HepG2 (cell line): ENCODE measurements at regions not wholly inside any gene's neighbourhood (a gene's known extent, or its start where the extent isn't known, plus 50 kb on each side); places are given as distances from the start of the nearest gene placed in this dataset.

Source experiments
- ATAC-seq: fragments of 200-7000 bp; cut with Tn5 transposase; 3 replicates; pipeline ENCODE4 v1.9.1; 2020; ENCODE audit warnings: mild to moderate bottlenecking, moderate library complexity
- BruUV-seq: library from RNA; stranded (reverse); fragments of 400-500 nt; replicated peaks from 2 replicates; lab custom pipeline; 2021; lab: Mats Ljungman, UMichigan
- CTCF ChIA-PET: fragments of 300-600 bp; formaldehyde crosslinking; extraction: SDS; loops from one replicate; lab custom pipeline; 2021; ENCODE audit warnings: low total read pairs, inconsistent platforms, low intra/inter-chr PET ratio; lab: Yijun Ruan, JAX
- POLR2A ChIA-PET: fragments of 350-600 bp; sonication (Branson Sonifier 250); formaldehyde crosslinking; loops from one replicate; lab custom pipeline; 2020; ENCODE audit warnings: antibody characterized with exemption, inconsistent platforms; lab: Yijun Ruan, JAX
- DNase-seq: peaks from one replicate; pipeline ENCODE4 v3.0.0-alpha.2; 2015; ENCODE audit warnings: low spot score
- FAIRE-seq: peaks from 3 replicates; lab custom pipeline; 2011; peaks lifted over from hg19 to GRCh38; lab: Jason Lieb, UNC
- H2AFZ ChIP-seq: one replicate; pipeline ENCODE4 v1.6.1; 2011; ENCODE audit warnings: low read length, inconsistent platforms
- H3K27ac ChIP-seq: fragments of 300-600 bp; 3 replicates; pipeline ENCODE4 v1.8.0; 2011; ENCODE audit warnings: mixed run types, mild to moderate bottlenecking, mixed read lengths, low read length, inconsistent platforms; ENCODE audit not compliant: insufficient read depth; ENCODE audit errors: extremely low read length
- H3K27me3 ChIP-seq, 2 experiments: fragments of 200-600 bp in 1 of 2; 2 replicates in 1 of 2; 3 replicates in 1 of 2; pipeline versions ENCODE4 v1.6.0 to v1.8.0; 2011; ENCODE audit warnings: low read length in 2 of 2, mild to moderate bottlenecking in 2 of 2, moderate library complexity in 2 of 2, inconsistent platforms in 1 of 2; ENCODE audit not compliant: insufficient read depth in 2 of 2, control insufficient read depth in 1 of 2
- H3K36me3 ChIP-seq, 2 experiments: fragments of 200-600 bp in 1 of 2; replicated peaks in 1 of 2; 2 replicates in 1 of 2; 3 replicates in 1 of 2; pipeline versions ENCODE4 v1.5.1 to v1.8.0; 2011; ENCODE audit warnings: low read length in 2 of 2, inconsistent platforms in 1 of 2; ENCODE audit not compliant: insufficient read depth in 2 of 2, control insufficient read depth in 1 of 2
- H3K4me1 ChIP-seq: 2 replicates; pipeline ENCODE4 v1.5.1; 2012; ENCODE audit warnings: low read length, inconsistent platforms; ENCODE audit not compliant: insufficient read depth
- H3K4me2 ChIP-seq: 2 replicates; pipeline ENCODE4 v1.6.0; 2011; ENCODE audit warnings: low read depth, low read length, inconsistent platforms
- H3K4me3 ChIP-seq, 3 experiments: fragments of 200-600 bp in 1 of 3; sonication (generic), shearing (Covaris generic) in 1 of 3; replicated peaks in 1 of 3; 2 replicates each; pipeline ENCODE4 v1.5.1; 2011 to 2016; ENCODE audit warnings: low read length in 3 of 3, inconsistent platforms in 2 of 3, low read depth in 2 of 3, mild to moderate bottlenecking in 2 of 3, control low read depth in 1 of 3, mixed read lengths in 1 of 3; ENCODE audit not compliant: insufficient read depth in 1 of 3
- H3K79me2 ChIP-seq: one replicate; pipeline ENCODE4 v1.6.1; 2011; ENCODE audit warnings: low read length, inconsistent platforms; ENCODE audit not compliant: insufficient read depth
- H3K9ac ChIP-seq: 2 replicates; pipeline ENCODE4 v1.6.0; 2011; ENCODE audit warnings: mild to moderate bottlenecking, low read depth, low read length, inconsistent platforms; ENCODE audit not compliant: insufficient read depth
- H3K9me3 ChIP-seq: 2 replicates; pipeline ENCODE4 v1.5.1; 2012; ENCODE audit warnings: mild to moderate bottlenecking, low read length
- H4K20me1 ChIP-seq: 2 replicates; pipeline ENCODE4 v1.6.0; 2011; ENCODE audit warnings: inconsistent platforms, mild to moderate bottlenecking, low read length, moderate library complexity; ENCODE audit not compliant: insufficient read depth
- ATM ChIP-seq: fragments of 450-650 bp; IDR thresholded peaks from 2 replicates; pipeline ENCODE4 v1.7.1; 2017; ENCODE audit warnings: mild to moderate bottlenecking, borderline replicate concordance
- CCAR2 ChIP-seq: fragments of 200-400 bp; formaldehyde crosslinking; optimal IDR thresholded peaks from 2 replicates; pipeline ENCODE3; 2018; ENCODE audit warnings: low read depth, mild to moderate bottlenecking, low read length, moderate library complexity
- KLF15 ChIP-seq: sonication (generic); formaldehyde crosslinking; IDR thresholded peaks from 2 replicates; pipeline ENCODE4 v1.8.1; 2023; ENCODE audit warnings: borderline replicate concordance, mild to moderate bottlenecking, inconsistent platforms, missing genetic modification reagents, mixed read lengths
- SRSF1 ChIP-seq: fragments of 200-400 bp; formaldehyde crosslinking; optimal IDR thresholded peaks from 2 replicates; pipeline ENCODE3; 2017; ENCODE audit warnings: mild to moderate bottlenecking, low read depth, low read length, moderate library complexity
- TAF1 ChIP-seq: sonication (generic); formaldehyde crosslinking; IDR thresholded peaks from 2 replicates; pipeline ENCODE4 v1.4.0; 2020; ENCODE audit warnings: missing genetic modification reagents
- TBX2 ChIP-seq: sonication (generic); formaldehyde crosslinking; IDR thresholded peaks from 2 replicates; pipeline ENCODE4 v1.5.0; 2020; ENCODE audit warnings: missing genetic modification reagents, mild to moderate bottlenecking, borderline replicate concordance
- ZBTB43 ChIP-seq: sonication (generic); formaldehyde crosslinking; conservative IDR thresholded peaks from 2 replicates; pipeline ENCODE4 v1.4.0; 2020; ENCODE audit warnings: missing genetic modification reagents
- ZBTB49 ChIP-seq: sonication (generic); formaldehyde crosslinking; IDR thresholded peaks from 2 replicates; pipeline ENCODE4 v1.4.0; 2020; ENCODE audit warnings: missing genetic modification reagents, borderline replicate concordance
- ZFP37 ChIP-seq: sonication (generic); formaldehyde crosslinking; IDR thresholded peaks from 2 replicates; pipeline ENCODE4 v1.4.0; 2020; ENCODE audit warnings: missing genetic modification reagents, borderline replicate concordance
- ZNF124 ChIP-seq: sonication (generic); formaldehyde crosslinking; IDR thresholded peaks from 2 replicates; pipeline ENCODE4 v1.4.0; 2020; ENCODE audit warnings: missing genetic modification reagents
- ZNF24 ChIP-seq: fragments of 450-650 bp; IDR thresholded peaks from 2 replicates; pipeline ENCODE4 v1.6.1; 2017; ENCODE audit warnings: antibody characterized with exemption, mild to moderate bottlenecking
- ZNF382 ChIP-seq: sonication (generic); formaldehyde crosslinking; IDR thresholded peaks from 2 replicates; pipeline ENCODE4 v1.5.0; 2020; ENCODE audit warnings: missing genetic modification reagents, mild to moderate bottlenecking, borderline replicate concordance
- ZNF460 ChIP-seq: sonication (generic); formaldehyde crosslinking; IDR thresholded peaks from 2 replicates; pipeline ENCODE4 v1.5.1; 2020; ENCODE audit warnings: missing genetic modification reagents, mild to moderate bottlenecking, borderline replicate concordance
- ZNF510 ChIP-seq: sonication (generic); formaldehyde crosslinking; IDR thresholded peaks from 2 replicates; pipeline ENCODE4 v1.4.0; 2020; ENCODE audit warnings: low read depth, mild to moderate bottlenecking, missing genetic modification reagents
- ZNF713 ChIP-seq: sonication (generic); formaldehyde crosslinking; IDR thresholded peaks from 2 replicates; pipeline ENCODE4 v1.4.0; 2020; ENCODE audit warnings: mild to moderate bottlenecking, missing genetic modification reagents
- WGBS: methylation state at CpG from one replicate; pipeline ENCODE4 v1.1.6; 2017; ENCODE audit warnings: low lambda C conversion rate; 5-methylcytosine and 5-hydroxymethylcytosine counted together
- in situ Hi-C: cut with HindIII; loops from 2 replicates; pipeline ENCODE4 v1.10.0; 2017; ENCODE audit warnings: low pct_unique_long_range_greater_than_20kb; ENCODE audit not compliant: extremely low pct_ligation_motif_present
- intact Hi-C: fragments of 100-400 bp; cut with micrococcal nuclease; formaldehyde crosslinking; loops from one replicate; pipeline ENCODE4 v1.10.0; 2022; ENCODE audit not compliant: unreplicated experiment

DNA sequence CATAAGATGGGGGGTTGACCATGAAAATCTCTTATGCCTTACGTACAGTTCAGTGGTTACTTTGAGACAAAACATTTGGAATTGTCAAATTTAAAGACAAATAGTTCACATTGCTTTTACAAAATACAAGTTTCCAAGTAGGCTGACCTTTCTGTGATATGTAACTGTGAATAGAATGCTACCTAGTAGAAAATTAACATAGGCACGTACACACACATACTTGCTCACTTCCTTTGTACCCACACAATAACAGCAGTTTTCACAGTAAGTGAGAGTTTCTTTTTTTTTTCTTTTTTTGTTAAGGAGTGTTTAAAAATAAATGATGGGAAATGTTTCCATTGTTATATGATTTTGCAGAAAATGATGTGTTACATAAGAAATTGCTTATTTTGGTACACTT lies 53.3 kb upstream of the SP8 start (continued):
- TF ChIP-seq SRSF1 (no peak), ZNF24 (no peak), ZNF713 (no peak), CCAR2 (no peak), ZBTB49 (CRISPR knock-in tag) (no peak)

GRCh38 chr7:20846791-20847190 lies 60.1 kb upstream of the SP8 start:
- H3K9ac ChIP-seq, result no peak overlapping the region
- no peaks in the 10 kb centered on the region for H3K27me3 ChIP-seq
- CTCF ChIA-PET, result no interaction called here
- FAIRE-seq (no peak), DNase-seq (no peak), ATAC-seq (no peak)
- WGBS, result 27% methylated on average over 6 of the region's 6 CpGs
- H3K4me2 ChIP-seq, result no peak overlapping the region
- no peaks in the 10 kb centered on the region for H3K9me3 ChIP-seq
- POLR2A ChIA-PET, result no interaction called here
- H3K36me3 ChIP-seq, result no peaks in the 10 kb centered on the region
- H4K20me1 ChIP-seq, result no peaks in the 10 kb centered on the region
- no peaks in the 10 kb centered on the region for H3K79me2 ChIP-seq
- no peaks in the 10 kb centered on the region for H3K4me1 ChIP-seq
- intact Hi-C loops (no loop called here), in situ Hi-C loops (no loop called here)
- no TSS peak for BruUV-seq
- no peak for TF ChIP-seq TBX2 (CRISPR knock-in tag)
- TF ChIP-seq ZNF382, result no peak
- no peak for TF ChIP-seq ZNF510 (CRISPR knock-in tag)
- no peak for TF ChIP-seq ATM
- TF ChIP-seq SRSF1, result no peak
- TF ChIP-seq ZBTB43 (CRISPR knock-in tag), result no peak
- no peak for TF ChIP-seq ZNF460 (CRISPR knock-in tag)
- TF ChIP-seq TAF1 (CRISPR knock-in tag), result no peak
- TF ChIP-seq KLF15 (CRISPR knock-in tag), result no peak
- TF ChIP-seq ZNF124 (CRISPR knock-in tag), result no peak
- no peak for TF ChIP-seq ZFP37
- no peak overlapping the region for H2AFZ ChIP-seq
- no peak overlapping the region for H3K27ac ChIP-seq
- H3K4me3 ChIP-seq, result no peak overlapping the region
